ENCODE measurements at regions not wholly inside any gene's neighbourhood (a gene's known extent, or its start where the extent isn't known, plus 50 kb on each side); places are given as distances from the start of the nearest gene placed in this dataset.

- TF ChIP-seq EZH2 (IDR thresholded peaks at IDR 0.05; ENCODE audit: borderline replicate concordance, low read depth, low read length, severe bottlenecking): no peak
- no peak for TF ChIP-seq CTCF (IDR thresholded peaks at IDR 0.05; ENCODE audit: borderline replicate concordance, extremely low read depth, low read length, poor library complexity, severe bottlenecking)
Observed at GRCh38 chr6:67974931-67975330, 660.2 kb upstream of the ADGRB3 start.
